DOHH2 (cell line): ENCODE measurements at regions not wholly inside any gene's neighbourhood (a gene's known extent, or its start where the extent isn't known, plus 50 kb on each side); places are given as distances from the start of the nearest gene placed in this dataset.

Experiments
- H3F3A ChIP-seq: fragments of 200-600 bp; sonication (generic), shearing (Covaris generic); 2 replicates; pipeline ENCODE4 v1.6.0; 2016; ENCODE audit warnings: antibody characterized with exemption, mild to moderate bottlenecking; ENCODE audit not compliant: control insufficient read depth, insufficient read depth
- H3K27ac ChIP-seq: fragments of 200-600 bp; sonication (generic); 2 replicates; pipeline ENCODE4 v1.5.1; 2014; ENCODE audit warnings: low read depth, mild to moderate bottlenecking, low read length, moderate library complexity
- H3K27me3 ChIP-seq: fragments of 200-600 bp; sonication (generic); 2 replicates; pipeline ENCODE4 v1.6.1; 2014; ENCODE audit warnings: mild to moderate bottlenecking, low read length, mixed read lengths; ENCODE audit not compliant: control insufficient read depth
- H3K36me3 ChIP-seq: fragments of 200-600 bp; sonication (generic); 2 replicates; pipeline ENCODE4 v1.6.1; 2014; ENCODE audit warnings: mild to moderate bottlenecking, low read length, moderate library complexity, mixed read lengths; ENCODE audit not compliant: control insufficient read depth
- H3K4me1 ChIP-seq: fragments of 200-600 bp; sonication (generic); 2 replicates; pipeline ENCODE4 v1.6.1; 2014; ENCODE audit warnings: mild to moderate bottlenecking, low read length, mixed read lengths; ENCODE audit not compliant: control insufficient read depth
- H3K4me2 ChIP-seq: fragments of 200-600 bp; sonication (generic); 2 replicates; pipeline ENCODE4 v1.6.0; 2014; ENCODE audit warnings: mild to moderate bottlenecking, low read length, moderate library complexity
- H3K4me3 ChIP-seq: fragments of 200-600 bp; sonication (generic); 2 replicates; pipeline ENCODE4 v1.5.1; 2014; ENCODE audit warnings: mild to moderate bottlenecking, low read length, mixed read lengths
- H3K79me2 ChIP-seq: fragments of 200-600 bp; sonication (generic); 2 replicates; pipeline ENCODE4 v1.6.1; 2014; ENCODE audit warnings: mild to moderate bottlenecking, low read length, mixed read lengths; ENCODE audit not compliant: control insufficient read depth
- H3K9me2 ChIP-seq: fragments of 200-600 bp; sonication (generic); replicated peaks from 2 replicates; pipeline ENCODE4 v1.6.1; 2014; ENCODE audit warnings: mild to moderate bottlenecking, low read length, mixed read lengths; ENCODE audit not compliant: control insufficient read depth
- H3K9me3 ChIP-seq: fragments of 200-600 bp; sonication (generic); 2 replicates; pipeline ENCODE4 v1.6.1; 2014; ENCODE audit warnings: antibody characterized with exemption, low read length, mixed read lengths; ENCODE audit not compliant: control insufficient read depth, insufficient read depth
- H4K20me1 ChIP-seq: fragments of 200-600 bp; sonication (generic); 2 replicates; pipeline ENCODE4 v1.6.0; 2014; ENCODE audit warnings: low read depth, mild to moderate bottlenecking, antibody characterized with exemption, low read length, moderate library complexity; ENCODE audit not compliant: control insufficient read depth, insufficient read depth
- CTCF ChIP-seq: fragments of 200-600 bp; sonication (generic); IDR thresholded peaks from one replicate; pipeline ENCODE4 v1.5.1; 2014; ENCODE audit warnings: antibody characterized with exemption, mild to moderate bottlenecking, low read depth, low read length; ENCODE audit not compliant: poor library complexity, severe bottlenecking
- EZH2phosphoT487 ChIP-seq: fragments of 200-600 bp; sonication (generic); IDR thresholded peaks from 2 replicates; pipeline ENCODE4 v1.6.1; 2017; ENCODE audit warnings: borderline replicate concordance, mild to moderate bottlenecking, antibody characterized with exemption, low read length, moderate library complexity, mixed read lengths

GRCh38 chr3:139251529-139251928, 92.3 kb upstream of the MRPS22 start:
- H3K9me3 ChIP-seq: no peaks in the 10 kb centered on the region
- no peaks in the 10 kb centered on the region for H4K20me1 ChIP-seq
- no peak for TF ChIP-seq CTCF
- no peak for TF ChIP-seq EZH2phosphoT487
- H3K4me3 ChIP-seq: no peak overlapping the region
- no peaks in the 10 kb centered on the region for H3F3A ChIP-seq
- H3K27me3 ChIP-seq: no peaks in the 10 kb centered on the region
- H3K4me2 ChIP-seq: no peak overlapping the region
- H3K79me2 ChIP-seq: no peaks in the 10 kb centered on the region
- no peaks in the 10 kb centered on the region for H3K9me2 ChIP-seq
- no peaks in the 10 kb centered on the region for H3K36me3 ChIP-seq
- H3K27ac ChIP-seq: no peak overlapping the region
- H3K4me1 ChIP-seq: no peaks in the 10 kb centered on the region

- Histone ChIP-seq H3K79me2 (no peaks in the 10 kb centered on the region), H3K4me1 (no peaks in the 10 kb centered on the region), H3K4me3 (no peak overlapping the region), H3K36me3 (no peaks in the 10 kb centered on the region), H3K27me3 (no peaks in the 10 kb centered on the region), H3K27ac (no peak overlapping the region), H3K9me2 (no peaks in the 10 kb centered on the region), H3K4me2 (no peak overlapping the region), H3F3A (no peaks in the 10 kb centered on the region), H3K9me3 (no peaks in the 10 kb centered on the region), H4K20me1 (no peaks in the 10 kb centered on the region)
- TF ChIP-seq EZH2phosphoT487 (no peak), CTCF (no peak)
Measured at GRCh38 chr3:139252719-139253118, 91.1 kb upstream of the MRPS22 start.

GRCh38 chr3:139258276-139258675, 85.5 kb upstream of the MRPS22 start:
- H3K27me3 ChIP-seq: peaks cover 4% of the 10 kb centered on the region; the same call in 1 of the 2 replicates
- H3K4me2 ChIP-seq: no peak overlapping the region
- H3K79me2 ChIP-seq: no peaks in the 10 kb centered on the region
- H3K9me3 ChIP-seq: no peaks in the 10 kb centered on the region
- H3K27ac ChIP-seq: no peak overlapping the region
- no peaks in the 10 kb centered on the region for H3F3A ChIP-seq
- H3K36me3 ChIP-seq: no peaks in the 10 kb centered on the region
- no peaks in the 10 kb centered on the region for H3K4me1 ChIP-seq
- TF ChIP-seq EZH2phosphoT487 (no peak), CTCF (no peak)
- no peak overlapping the region for H3K4me3 ChIP-seq
- H3K9me2 ChIP-seq: no peaks in the 10 kb centered on the region
- H4K20me1 ChIP-seq: no peaks in the 10 kb centered on the region

DNA sequence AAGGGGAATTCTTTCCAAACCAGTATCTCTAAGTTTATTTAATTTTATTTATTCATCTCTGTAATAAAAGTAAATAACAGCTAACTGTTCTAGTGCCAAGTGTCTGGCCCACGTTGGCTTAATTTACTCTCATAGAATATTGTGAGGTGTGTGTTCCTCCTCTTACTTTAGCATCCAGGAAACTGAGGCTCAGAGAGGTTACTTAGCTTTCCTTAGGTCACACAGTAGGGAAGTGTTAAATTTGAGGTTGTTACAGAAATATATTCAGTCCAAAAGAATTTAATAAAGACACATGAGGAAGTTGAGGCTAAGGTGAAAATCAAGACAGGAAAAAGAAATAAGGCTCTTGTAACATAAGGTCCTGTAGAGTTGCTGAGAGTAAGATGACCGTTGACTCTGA, 84.4 kb upstream of the MRPS22 start:
- Histone ChIP-seq H3K9me3 (no peaks in the 10 kb centered on the region), H3K9me2 (no peaks in the 10 kb centered on the region), H3K4me1 (no peaks in the 10 kb centered on the region), H3K4me2 (no peak overlapping the region), H4K20me1 (no peaks in the 10 kb centered on the region), H3K4me3 (no peak overlapping the region), H3K27ac (no peak overlapping the region), H3K36me3 (no peaks in the 10 kb centered on the region), H3K79me2 (no peaks in the 10 kb centered on the region), H3K27me3 (peaks cover 4% of the 10 kb centered on the region; the same call in 1 of the 2 replicates), H3F3A (no peaks in the 10 kb centered on the region)
- TF ChIP-seq EZH2phosphoT487 (no peak), CTCF (no peak)
